ENCODE measurements at regions not wholly inside any gene's neighbourhood (a gene's known extent, or its start where the extent isn't known, plus 50 kb on each side); places are given as distances from the start of the nearest gene placed in this dataset.

DNA sequence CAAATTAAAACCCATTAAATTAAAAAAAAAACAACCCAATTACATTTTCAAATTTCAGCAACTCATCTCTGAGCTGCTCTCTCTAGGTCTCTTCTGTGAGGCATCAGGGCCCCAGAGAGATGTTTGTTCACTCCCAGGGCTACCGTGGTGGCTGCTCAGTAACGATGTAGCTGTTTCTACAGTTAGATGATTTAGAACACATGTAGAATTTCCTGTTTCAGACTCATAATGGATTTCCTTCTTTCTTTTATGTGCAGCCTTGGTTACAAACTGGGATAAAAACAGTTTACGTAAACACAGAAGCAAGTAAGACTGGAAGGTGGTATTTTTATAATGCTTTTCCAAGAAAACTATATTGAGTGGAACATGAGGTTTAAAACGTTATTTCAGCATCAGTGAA lies 116.1 kb upstream of the CCN2 start:
- Histone ChIP-seq H3K27ac (ENCODE audit: low read depth, low read length) (no peak overlapping the region), H3K79me2 (ENCODE audit: insufficient read depth, low read length) (no peaks in the 10 kb centered on the region), H4K20me1 (ENCODE audit: insufficient read depth) (no peaks in the 10 kb centered on the region), H3K9me3 (ENCODE audit: control insufficient read depth in 1 of 2, insufficient read depth in 1 of 2, low read depth in 1 of 2, low read length in 2 of 2) (no peaks in the 10 kb centered on the region), H3K4me2 (ENCODE audit: low read length) (no peak overlapping the region), H2AFZ (ENCODE audit: low read depth, low read length, poor library complexity, severe bottlenecking) (no peak overlapping the region), H3K9me2 (ENCODE audit: insufficient read depth) (no peaks in the 10 kb centered on the region), H3K36me3 (ENCODE audit: control insufficient read depth in 1 of 2, insufficient read depth in 2 of 2, low read length in 2 of 2) (no peaks in the 10 kb centered on the region), H3K27me3 (ENCODE audit: insufficient read depth, low read length) (no peaks in the 10 kb centered on the region), H3K4me1 (ENCODE audit: control insufficient read depth in 1 of 2, insufficient read depth in 2 of 2, low read length in 2 of 2) (peaks cover 6 to 38% of the 10 kb centered on the region in 2 experiments), H3K4me3 (replicated peaks in 1 of 2; ENCODE audit: low read depth in 1 of 2, low read length in 2 of 2) (no peak overlapping the region), H3K9ac (ENCODE audit: low read length) (no peak overlapping the region)
- TF ChIP-seq SP1 (IDR thresholded peaks at IDR 0.05; ENCODE audit: low read depth), result no peak
- TF ChIP-seq SRF (IDR thresholded peaks at IDR 0.05; ENCODE audit: low read depth), result no peak
- TF ChIP-seq SIN3A (IDR thresholded peaks at IDR 0.05; ENCODE audit: low read depth), result no peak
- no peak for TF ChIP-seq YY1 (IDR thresholded peaks at IDR 0.05; ENCODE audit: extremely low read depth, insufficient replicate concordance, low read depth, low read length)
- no peak for TF ChIP-seq EZH2phosphoT487 (IDR thresholded peaks at IDR 0.05; ENCODE audit: borderline replicate concordance)
- no peak for TF ChIP-seq RAD21 (IDR thresholded peaks at IDR 0.05; ENCODE audit: low read depth)
- TF ChIP-seq ZNF274 (IDR thresholded peaks at IDR 0.05; ENCODE audit: low read depth, low read length), result no peak
- TF ChIP-seq EZH2 (IDR thresholded peaks at IDR 0.05), result no peak
- TF ChIP-seq, protein P1, sequence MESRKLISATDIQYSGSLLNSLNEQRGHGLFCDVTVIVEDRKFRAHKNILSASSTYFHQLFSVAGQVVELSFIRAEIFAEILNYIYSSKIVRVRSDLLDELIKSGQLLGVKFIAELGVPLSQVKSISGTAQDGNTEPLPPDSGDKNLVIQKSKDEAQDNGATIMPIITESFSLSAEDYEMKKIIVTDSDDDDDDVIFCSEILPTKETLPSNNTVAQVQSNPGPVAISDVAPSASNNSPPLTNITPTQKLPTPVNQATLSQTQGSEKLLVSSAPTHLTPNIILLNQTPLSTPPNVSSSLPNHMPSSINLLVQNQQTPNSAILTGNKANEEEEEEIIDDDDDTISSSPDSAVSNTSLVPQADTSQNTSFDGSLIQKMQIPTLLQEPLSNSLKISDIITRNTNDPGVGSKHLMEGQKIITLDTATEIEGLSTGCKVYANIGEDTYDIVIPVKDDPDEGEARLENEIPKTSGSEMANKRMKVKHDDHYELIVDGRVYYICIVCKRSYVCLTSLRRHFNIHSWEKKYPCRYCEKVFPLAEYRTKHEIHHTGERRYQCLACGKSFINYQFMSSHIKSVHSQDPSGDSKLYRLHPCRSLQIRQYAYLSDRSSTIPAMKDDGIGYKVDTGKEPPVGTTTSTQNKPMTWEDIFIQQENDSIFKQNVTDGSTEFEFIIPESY (IDR thresholded peaks at IDR 0.05; ENCODE audit: extremely low read depth, insufficient replicate concordance, low read length), result no peak
- TF ChIP-seq POLR2A (IDR thresholded peaks at IDR 0.05; ENCODE audit: borderline replicate concordance, extremely low read depth, insufficient read depth, insufficient read length), result no peak
- TF ChIP-seq ELF1 (IDR thresholded peaks at IDR 0.05; ENCODE audit: borderline replicate concordance, low read depth), result no peak
- TF ChIP-seq EGR1 (IDR thresholded peaks at IDR 0.05; ENCODE audit: low read depth), result no peak
- TF ChIP-seq JUND (IDR thresholded peaks at IDR 0.05), result no peak
- TF ChIP-seq, protein P2, sequence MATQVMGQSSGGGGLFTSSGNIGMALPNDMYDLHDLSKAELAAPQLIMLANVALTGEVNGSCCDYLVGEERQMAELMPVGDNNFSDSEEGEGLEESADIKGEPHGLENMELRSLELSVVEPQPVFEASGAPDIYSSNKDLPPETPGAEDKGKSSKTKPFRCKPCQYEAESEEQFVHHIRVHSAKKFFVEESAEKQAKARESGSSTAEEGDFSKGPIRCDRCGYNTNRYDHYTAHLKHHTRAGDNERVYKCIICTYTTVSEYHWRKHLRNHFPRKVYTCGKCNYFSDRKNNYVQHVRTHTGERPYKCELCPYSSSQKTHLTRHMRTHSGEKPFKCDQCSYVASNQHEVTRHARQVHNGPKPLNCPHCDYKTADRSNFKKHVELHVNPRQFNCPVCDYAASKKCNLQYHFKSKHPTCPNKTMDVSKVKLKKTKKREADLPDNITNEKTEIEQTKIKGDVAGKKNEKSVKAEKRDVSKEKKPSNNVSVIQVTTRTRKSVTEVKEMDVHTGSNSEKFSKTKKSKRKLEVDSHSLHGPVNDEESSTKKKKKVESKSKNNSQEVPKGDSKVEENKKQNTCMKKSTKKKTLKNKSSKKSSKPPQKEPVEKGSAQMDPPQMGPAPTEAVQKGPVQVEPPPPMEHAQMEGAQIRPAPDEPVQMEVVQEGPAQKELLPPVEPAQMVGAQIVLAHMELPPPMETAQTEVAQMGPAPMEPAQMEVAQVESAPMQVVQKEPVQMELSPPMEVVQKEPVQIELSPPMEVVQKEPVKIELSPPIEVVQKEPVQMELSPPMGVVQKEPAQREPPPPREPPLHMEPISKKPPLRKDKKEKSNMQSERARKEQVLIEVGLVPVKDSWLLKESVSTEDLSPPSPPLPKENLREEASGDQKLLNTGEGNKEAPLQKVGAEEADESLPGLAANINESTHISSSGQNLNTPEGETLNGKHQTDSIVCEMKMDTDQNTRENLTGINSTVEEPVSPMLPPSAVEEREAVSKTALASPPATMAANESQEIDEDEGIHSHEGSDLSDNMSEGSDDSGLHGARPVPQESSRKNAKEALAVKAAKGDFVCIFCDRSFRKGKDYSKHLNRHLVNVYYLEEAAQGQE (IDR thresholded peaks at IDR 0.05; ENCODE audit: low read depth), result no peak
- no peak for TF ChIP-seq CEBPB (IDR thresholded peaks at IDR 0.05; ENCODE audit: low read depth)
- no peak for TF ChIP-seq FOSL1 (IDR thresholded peaks at IDR 0.05; ENCODE audit: low read depth)
- TF ChIP-seq TCF7L2 (IDR thresholded peaks at IDR 0.05; ENCODE audit: borderline replicate concordance, extremely low read depth, insufficient read depth, insufficient read length), result no peak
- no TSS peak for BruUV-seq (replicated peaks)
- intact Hi-C loops (cut with micrococcal nuclease), result no loop called here
- DNase-seq (ENCODE audit: low read depth, low spot score) (no peak), ATAC-seq (no peak)
- ChIA-PET RAD21 (ENCODE audit: low non-redundant PET in 1 of 2, low total read pairs in 2 of 2, uncharacterized antibody in 2 of 2, unreplicated experiment in 2 of 2) (no interaction called here), CTCF (no interaction called here), POLR2A (no interaction called here)

All from HCT116 (cell line).